Pancreas (tissue), 10 donors: ENCODE measurements at regions not wholly inside any gene's neighbourhood (a gene's known extent, or its start where the extent isn't known, plus 50 kb on each side); places are given as distances from the start of the nearest gene placed in this dataset.

Experiments
- ATAC-seq, 4 donors: fragments of 200-7000 bp; cut with Tn5 transposase; one replicate each; pipeline versions ENCODE4 v1.8.0 to v1.9.1; 2020; ENCODE audit warnings: mild to moderate bottlenecking in 4 of 4, moderate library complexity in 4 of 4
- DNase-seq, 6 donors: peaks; one replicate each; pipeline ENCODE4 v3.0.0-alpha.2; 2020
- FAIRE-seq: peaks from 2 replicates; lab custom pipeline; 2012; peaks lifted over from hg19 to GRCh38; lab: Jason Lieb, UNC
- H3K27ac ChIP-seq, 4 donors: fragments of 200-600 bp; sonication (generic); 1 replicate in 3 of 4; 2 replicates in 1 of 4; pipeline versions ENCODE4 v1.5.0 to v1.8.0; 2020
- H3K27me3 ChIP-seq, 4 donors: fragments of 200-600 bp; one replicate each; pipeline ENCODE4 v1.8.0; 2021
- H3K36me3 ChIP-seq, 3 donors: fragments of 200-600 bp; sonication (generic) in 1 of 3; one replicate each; pipeline versions ENCODE4 v1.5.0 to v1.8.0; 2020 to 2021
- H3K4me1 ChIP-seq, 3 donors: fragments of 200-600 bp; one replicate each; pipeline ENCODE4 v1.8.0; 2021
- H3K4me3 ChIP-seq, 4 donors: fragments of 200-600 bp; sonication (generic) in 2 of 4; one replicate each; pipeline versions ENCODE4 v1.5.0 to v1.8.0; 2020 to 2021
- H3K9me3 ChIP-seq, 4 donors: fragments of 200-600 bp; one replicate each; pipeline ENCODE4 v1.8.0; 2021
- CTCF ChIP-seq, 4 donors: fragments of 200-600 bp; sonication (generic) in 3 of 4; IDR thresholded peaks; one replicate each; pipeline versions ENCODE4 v1.5.0 to v1.8.0; 2021; ENCODE audit warnings: antibody characterized with exemption in 4 of 4
- WGBS, 2 donors: extraction: QIAGEN DNeasy Blood & Tissue Kit; methylation state at CpG; one replicate each; pipeline ENCODE4 v1.1.7; 2013; 5-methylcytosine and 5-hydroxymethylcytosine counted together
- intact Hi-C, 3 donors: fragments of 100-400 bp; cut with DNase I; formaldehyde crosslinking; loops; one replicate each; pipeline versions ENCODE4 v1.11.1 to v1.14.2; 2022
- donor health status: healthy with polysubstance abuse.
- donor health status: DM: no; HTN: no; CAD: no; lungs with moderate emphysema.
- donor health status: DM: no; HTN: no; CAD: no.
- donor health status: control.
- donor health status: control.
- donor health status: Bipolar disorder and iron deficiency.
- donor health status: DM: yes; HTN: yes; CAD: no.
- donor health status: DM: no; HTN: no; CAD: no.
- donor health status: DM: no; HTN: no; CAD: no.
- donor health status: DM: yes; HTN: yes; CAD: no.

GRCh38 chr14:38959021-38959420 lies 144.0 kb downstream of the SEC23A start:
- Histone ChIP-seq H3K4me3 (no peak overlapping the region), H3K9me3 (no peaks in the 10 kb centered on the region), H3K27me3 (no peaks in the 10 kb centered on the region), H3K27ac (no peak overlapping the region), H3K4me1 (no peaks in the 10 kb centered on the region), H3K36me3 (no peaks in the 10 kb centered on the region)
- 66 to 80% methylated on average over 3 of the region's 3 CpGs for WGBS, 2 donors
- no peak for FAIRE-seq
- intact Hi-C loops: no loop called here
- no peak for TF ChIP-seq CTCF (IDR thresholded peaks at IDR 0.05)
- ATAC-seq: no peak
- DNase-seq: no peak

- Histone ChIP-seq H3K4me3 (no peak overlapping the region), H3K27me3 (no peaks in the 10 kb centered on the region), H3K4me1 (no peaks in the 10 kb centered on the region), H3K27ac (no peak overlapping the region), H3K9me3 (no peaks in the 10 kb centered on the region), H3K36me3 (no peaks in the 10 kb centered on the region)
- FAIRE-seq: no peak
- no peak for DNase-seq
- WGBS, 2 donors: 89 to 90% methylated on average over 3 of the region's 3 CpGs
- TF ChIP-seq CTCF (IDR thresholded peaks at IDR 0.05): no peak
- intact Hi-C loops: no loop called here
- ATAC-seq: no peak
Observed at GRCh38 chr14:38958589-38958988, 144.4 kb downstream of the SEC23A start.

- FAIRE-seq: no peak
- peak in 1 of 4 donors; percentile 33 for ATAC-seq
- DNase-seq: no peak
- WGBS, 2 donors: 44 to 63% methylated on average over 1 of the region's 1 CpG
- Histone ChIP-seq H3K36me3 (no peaks in the 10 kb centered on the region), H3K4me3 (no peak overlapping the region), H3K27ac (no peak overlapping the region), H3K9me3 (no peaks in the 10 kb centered on the region), H3K27me3 (no peaks in the 10 kb centered on the region), H3K4me1 (no peaks in the 10 kb centered on the region)
- intact Hi-C loops: no loop called here
- no peak for TF ChIP-seq CTCF (IDR thresholded peaks at IDR 0.05)
Observed at GRCh38 chr14:38951451-38951850, 151.6 kb downstream of the SEC23A start.

GRCh38 chr14:38950676-38951075 lies 152.4 kb downstream of the SEC23A start:
- no peaks in the 10 kb centered on the region for H3K27me3 ChIP-seq
- intact Hi-C loops: no loop called here
- H3K36me3 ChIP-seq: no peaks in the 10 kb centered on the region
- DNase-seq (no peak), ATAC-seq (no peak), FAIRE-seq (no peak)
- WGBS, 2 donors: 57 to 74% methylated on average over 4 of the region's 4 CpGs
- no peak overlapping the region for H3K4me3 ChIP-seq
- H3K9me3 ChIP-seq: no peaks in the 10 kb centered on the region
- H3K4me1 ChIP-seq: no peaks in the 10 kb centered on the region
- H3K27ac ChIP-seq: no peak overlapping the region
- TF ChIP-seq CTCF (IDR thresholded peaks at IDR 0.05): no peak

- H3K27ac ChIP-seq: no peak overlapping the region
- WGBS, 2 donors: 67 to 76% methylated on average over 6 of the region's 6 CpGs
- no peaks in the 10 kb centered on the region for H3K27me3 ChIP-seq
- no peaks in the 10 kb centered on the region for H3K36me3 ChIP-seq
- DNase-seq: no peak
- H3K4me3 ChIP-seq: no peak overlapping the region
- no peaks in the 10 kb centered on the region for H3K9me3 ChIP-seq
- TF ChIP-seq CTCF (IDR thresholded peaks at IDR 0.05): no peak
- no peaks in the 10 kb centered on the region for H3K4me1 ChIP-seq
- peak in 1 of 4 donors; percentile 14 for ATAC-seq
- FAIRE-seq: no peak
- intact Hi-C loops: no loop called here
Observed at GRCh38 chr14:38948576-38948975, 154.5 kb downstream of the SEC23A start.
